Heart right ventricle (tissue), 16 donors: ENCODE measurements at regions not wholly inside any gene's neighbourhood (a gene's known extent, or its start where the extent isn't known, plus 50 kb on each side); places are given as distances from the start of the nearest gene placed in this dataset.

Experiments
- ATAC-seq, 8 donors: fragments of 200-7000 bp; cut with Tn5 transposase; one replicate each; pipeline ENCODE4 v1.9.1; 2020; ENCODE audit warnings: mild to moderate bottlenecking in 8 of 8, moderate library complexity in 8 of 8, moderate number of reproducible peaks in 1 of 8
- DNase-seq, 2 donors: peaks; one replicate each; pipeline ENCODE4 v3.0.0-alpha.2; 2020
- H3K27ac ChIP-seq, 10 donors: fragments of 200-600 bp; sonication (generic) in 2 of 10; one replicate each; pipeline versions ENCODE4 v1.5.0 to v1.8.0; 2020 to 2022; ENCODE audit warnings: mild to moderate bottlenecking in 3 of 10
- H3K27me3 ChIP-seq, 7 donors: fragments of 200-600 bp; one replicate each; pipeline ENCODE4 v1.8.0; 2021 to 2022; ENCODE audit warnings: mild to moderate bottlenecking in 2 of 7
- H3K36me3 ChIP-seq, 9 donors: fragments of 200-600 bp; sonication (generic) in 1 of 9; one replicate each; pipeline versions ENCODE4 v1.5.0 to v1.8.0; 2020 to 2022; ENCODE audit warnings: mild to moderate bottlenecking in 2 of 9
- H3K4me1 ChIP-seq, 9 donors: fragments of 200-600 bp; sonication (generic) in 1 of 9; one replicate each; pipeline versions ENCODE4 v1.5.0 to v1.8.0; 2020 to 2022; ENCODE audit warnings: mild to moderate bottlenecking in 4 of 9
- H3K4me3 ChIP-seq, 10 donors: fragments of 200-600 bp; sonication (generic) in 2 of 10; one replicate each; pipeline versions ENCODE4 v1.5.0 to v1.8.0; 2020 to 2022; ENCODE audit warnings: mild to moderate bottlenecking in 7 of 10, moderate library complexity in 2 of 10
- H3K9me3 ChIP-seq, 11 donors: fragments of 200-600 bp in 10 of 11; sonication (generic) in 2 of 11; one replicate each; pipeline versions ENCODE4 v1.5.0 to v1.8.0; 2013 to 2022; ENCODE audit warnings: mild to moderate bottlenecking in 2 of 11, control low read depth in 1 of 11, moderate library complexity in 1 of 11
- CTCF ChIP-seq, 9 donors: fragments of 200-600 bp; sonication (generic) in 2 of 9; IDR thresholded peaks; one replicate each; pipeline versions ENCODE4 v1.5.0 to v1.8.0; 2021 to 2022; ENCODE audit warnings: antibody characterized with exemption in 9 of 9, mild to moderate bottlenecking in 5 of 9, moderate library complexity in 1 of 9
- WGBS, 2 donors: extraction: QIAGEN DNeasy Blood & Tissue Kit; methylation state at CpG; one replicate each; pipeline ENCODE4 v1.1.7; 2013; ENCODE audit warnings: inconsistent platforms in 1 of 2; 5-methylcytosine and 5-hydroxymethylcytosine counted together
- intact Hi-C, 10 donors: fragments of 100-400 bp; cut with DNase I; formaldehyde crosslinking; loops; one replicate each; pipeline versions ENCODE4 v1.11.1 to v1.14.2; 2022
- donor health status: Arrhythmogenic right ventricular cardiomyopathy.
- donor health status: ischemic (EF 13 %, LVEDD 7.1; RV severe dilation, severe dysfunction).
- donor health status: healthy with polysubstance abuse.
- donor health status: DM: no; HTN: yes; CAD: no.
- donor health status: DM: no; HTN: no; CAD: no.
- donor health status: ischemic (EF 25% LVEDD 6.9; RV normal size, moderate dysfunction).
- donor health status: ischemic (EF 25% LVEDD 5.7; RV mildly dilated, moderate dysfunction).
- donor health status: healthy.
- donor health status: DM: yes; HTN: yes; CAD: no.
- donor health status: Ischemic cardiomyopathy.
- donor health status: ischemic (EF 35%, LVEDD 5.7; RV mildly dilated, moderate dysfunction).
- donor health status: nonischemic (EF 11% LVEDD 7.7; RV severe dilation, severe dysfunction).
- donor health status: DM: yes; HTN: yes; CAD: no.
- donor health status: PGD.
- donor health status: ischemic (EF 29% LVEDD 5.4; RV normal size, mild dysfunction).
- donor health status: nonischemic (EF 23%, LVEDD 6.1; RV moderate dilation, normal function).

- H3K27ac ChIP-seq = no peak overlapping the region
- 87 to 92% methylated on average over 10 of the region's 10 CpGs for WGBS, 2 donors
- TF ChIP-seq CTCF (IDR thresholded peaks at IDR 0.05) = no peak
Measured at GRCh38 chr10:30176776-30177533, 117.6 kb upstream of the JCAD start.

GRCh38 chr10:30176182-30176581 is 116.8 kb upstream of the JCAD start:
- DNase-seq (no peak), ATAC-seq (no peak)
- Histone ChIP-seq H3K27ac (no peak overlapping the region), H3K9me3 (no peaks in the 10 kb centered on the region), H3K27me3 (no peaks in the 10 kb centered on the region), H3K36me3 (no peaks in the 10 kb centered on the region), H3K4me1 (no peaks in the 10 kb centered on the region), H3K4me3 (no peak overlapping the region)
- TF ChIP-seq CTCF (IDR thresholded peaks at IDR 0.05) = no peak
- WGBS, 2 donors = 86 to 92% methylated on average over 9 of the region's 9 CpGs
- intact Hi-C loops = no loop called here

More at GRCh38 chr10:30176776-30177533, 117.6 kb upstream of the JCAD start:
- Histone ChIP-seq H3K36me3 (no peaks in the 10 kb centered on the region), H3K9me3 (no peaks in the 10 kb centered on the region), H3K27me3 (no peaks in the 10 kb centered on the region), H3K4me3 (no peak overlapping the region), H3K4me1 (no peaks in the 10 kb centered on the region)
- ATAC-seq (no peak), DNase-seq (no peak)
- intact Hi-C loops = no loop called here

GRCh38 chr10:30172673-30173072 is 113.3 kb upstream of the JCAD start:
- H3K27me3 ChIP-seq = peaks cover 0 to 5% (median 0%) of the 10 kb centered on the region in 7 donors
- H3K27ac ChIP-seq = no peak overlapping the region
- H3K36me3 ChIP-seq = no peaks in the 10 kb centered on the region
- ATAC-seq = no peak
- WGBS, 2 donors = 91 to 92% methylated on average over 7 of the region's 7 CpGs
- TF ChIP-seq CTCF (IDR thresholded peaks at IDR 0.05) = no peak
- no peaks in the 10 kb centered on the region for H3K4me1 ChIP-seq
- no peak overlapping the region for H3K4me3 ChIP-seq
- DNase-seq = no peak
- intact Hi-C loops = no loop called here
- no peaks in the 10 kb centered on the region for H3K9me3 ChIP-seq

- WGBS, 2 donors = 68 to 80% methylated on average over 4 of the region's 4 CpGs
- TF ChIP-seq CTCF (IDR thresholded peaks at IDR 0.05) = no peak
- Histone ChIP-seq H3K4me1 (no peaks in the 10 kb centered on the region), H3K27ac (no peak overlapping the region), H3K36me3 (no peaks in the 10 kb centered on the region), H3K4me3 (no peak overlapping the region), H3K27me3 (peaks cover 0 to 5% (median 0%) of the 10 kb centered on the region in 7 donors), H3K9me3 (no peaks in the 10 kb centered on the region)
- intact Hi-C loops = no loop called here
- ATAC-seq (no peak), DNase-seq (no peak)
Measured at GRCh38 chr10:30172091-30172490, 112.7 kb upstream of the JCAD start.
